Central memory CD4-positive, alpha-beta T cell (primary cell): ENCODE measurements at regions not wholly inside any gene's neighbourhood (a gene's known extent, or its start where the extent isn't known, plus 50 kb on each side); places are given as distances from the start of the nearest gene placed in this dataset.
"Not testable (repeated sequence)": the region's sequence is repeated elsewhere in the genome, so short reads cannot be mapped to it uniquely, and the experiment has no call there.

Experiments
- DNase-seq: peaks from one replicate; pipeline ENCODE4 v3.0.0; 2022

DNA sequence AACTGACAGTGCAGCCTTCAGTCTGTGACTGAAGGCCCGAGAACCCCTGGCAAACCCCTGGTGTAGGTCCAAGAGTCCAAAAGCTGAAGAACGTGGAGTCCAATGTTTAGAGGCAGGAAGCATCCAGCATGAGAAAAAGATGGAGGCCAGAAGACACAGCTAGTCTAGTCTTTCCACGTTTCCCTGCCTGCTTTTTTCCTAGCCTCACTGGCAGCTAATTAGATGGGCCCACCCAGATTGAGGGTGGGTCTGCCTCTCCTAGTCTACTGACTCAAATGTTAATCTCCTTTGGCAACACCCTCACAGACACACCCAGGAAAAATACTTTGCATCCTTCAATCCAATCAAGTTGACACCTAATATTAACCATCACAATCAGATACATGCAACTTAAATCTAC, 87.8 kb downstream of the TENT5D start:
- not testable (repeated sequence) for DNase-seq

DNA sequence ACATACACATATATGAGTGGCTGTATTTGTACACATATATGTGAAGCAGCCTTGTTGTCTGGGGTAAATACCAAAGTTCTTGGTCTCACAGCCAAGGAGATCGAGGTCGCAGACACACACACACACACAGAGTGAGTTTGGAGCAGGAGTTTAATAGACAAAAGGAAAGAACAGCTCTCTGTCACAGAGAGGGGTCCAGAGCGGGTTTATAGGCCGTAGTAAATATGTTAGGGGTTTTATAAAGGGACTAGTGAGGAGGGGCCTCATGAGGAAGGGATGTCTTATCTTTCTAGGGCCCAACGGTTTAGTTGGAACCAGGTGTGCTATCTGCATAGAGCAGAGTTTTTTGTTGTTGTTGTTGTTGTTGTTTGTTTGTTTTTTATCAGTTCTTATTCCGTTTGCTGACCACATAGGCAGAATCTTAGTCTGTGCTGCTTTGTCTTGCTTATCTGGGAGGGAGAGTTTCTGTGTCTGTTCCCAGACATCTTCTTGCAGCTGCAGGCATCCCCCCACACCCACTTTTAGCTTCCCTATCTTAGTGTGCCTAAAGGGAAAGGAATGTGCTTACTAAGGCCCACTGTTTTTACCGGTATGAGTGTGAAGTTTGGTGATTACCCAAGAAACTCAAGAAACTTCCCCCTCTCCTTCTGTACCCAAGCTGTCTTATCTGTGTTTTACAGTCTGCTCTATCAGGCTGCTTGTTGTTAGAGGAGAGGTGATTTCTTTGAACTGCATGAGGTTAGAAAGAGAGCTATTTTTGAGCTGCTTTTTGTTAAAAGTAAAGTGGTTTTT, 91.9 kb downstream of the TENT5D start:
- DNase-seq: no peak

DNA sequence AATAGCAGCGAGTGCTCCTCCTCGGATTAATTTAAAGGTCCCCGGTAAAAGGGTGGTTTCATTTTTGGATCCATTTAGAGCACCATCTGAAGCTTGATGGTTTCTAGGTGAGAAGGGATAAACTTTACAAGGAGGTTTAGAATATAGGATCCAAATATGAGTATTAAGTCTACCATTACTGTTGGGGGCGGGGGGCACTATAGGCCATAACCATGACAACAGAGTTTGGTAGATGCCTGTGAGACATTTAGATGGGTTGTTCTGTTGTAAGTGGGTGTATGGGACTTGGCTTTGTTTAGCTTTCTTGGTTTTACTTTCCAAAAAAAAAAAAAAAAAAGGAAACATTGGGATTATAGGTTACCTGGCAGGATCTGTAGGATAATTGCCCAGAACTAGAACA, 92.7 kb downstream of the TENT5D start:
- DNase-seq: no peak

DNA sequence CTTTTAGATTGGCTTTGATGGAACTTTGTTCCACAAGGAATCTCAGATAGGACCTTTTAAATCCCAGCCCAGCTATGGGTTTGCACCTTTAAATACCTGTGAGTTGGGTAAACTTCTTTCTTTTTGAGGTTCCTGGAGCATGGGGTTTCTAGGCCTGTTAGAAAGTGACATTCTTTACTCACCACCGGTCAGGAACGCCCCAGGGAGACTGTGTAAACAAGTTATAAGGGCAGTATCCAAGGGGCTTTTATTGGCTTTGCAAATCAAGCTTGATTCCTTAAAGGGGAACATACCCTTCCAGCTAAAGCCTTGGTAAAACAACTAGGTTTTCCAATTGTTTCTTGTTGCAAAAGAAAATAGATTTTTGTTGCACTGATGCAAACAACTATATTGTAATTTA, 93.4 kb downstream of the TENT5D start:
- no peak for DNase-seq

DNA sequence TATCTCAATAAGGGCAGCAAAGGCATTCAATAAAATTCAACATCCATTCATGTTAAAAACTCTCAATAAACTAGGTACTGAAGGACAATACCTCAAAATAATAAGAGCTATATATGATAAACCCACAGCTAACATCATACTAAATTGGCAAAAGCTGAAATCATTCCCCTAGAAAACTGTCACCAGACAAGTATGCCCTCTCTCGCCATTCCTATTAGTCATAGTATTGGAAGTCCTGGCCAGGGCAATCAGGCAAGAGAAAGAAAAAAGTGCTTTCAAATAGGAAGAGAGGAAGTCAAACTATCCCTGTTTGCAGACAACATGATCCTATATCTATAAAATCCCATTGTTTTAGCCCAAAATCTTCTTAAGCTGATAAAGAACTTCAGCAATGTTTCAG, 116.8 kb downstream of the TENT5D start:
- no peak for DNase-seq

DNA sequence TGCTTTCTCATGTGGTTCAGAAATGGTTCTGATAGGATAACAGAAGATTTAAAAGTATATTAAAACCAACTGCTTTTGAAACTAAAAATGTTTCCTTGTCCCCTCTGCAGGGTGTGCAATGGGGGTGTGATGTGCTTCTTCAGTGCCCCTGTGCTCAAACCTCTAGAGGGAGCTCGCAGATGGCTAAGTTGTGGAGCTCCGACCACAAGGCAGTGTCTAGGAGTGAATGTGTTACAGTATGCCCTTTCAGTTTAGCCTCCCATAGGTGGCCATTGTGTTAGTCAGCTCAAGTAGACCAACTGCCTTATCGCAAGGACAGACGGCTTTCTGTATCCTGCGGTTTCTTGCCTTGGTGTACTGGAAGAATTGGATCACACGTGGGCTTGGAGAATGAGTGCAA, 130.5 kb downstream of the TENT5D start:
- no peak for DNase-seq

DNA sequence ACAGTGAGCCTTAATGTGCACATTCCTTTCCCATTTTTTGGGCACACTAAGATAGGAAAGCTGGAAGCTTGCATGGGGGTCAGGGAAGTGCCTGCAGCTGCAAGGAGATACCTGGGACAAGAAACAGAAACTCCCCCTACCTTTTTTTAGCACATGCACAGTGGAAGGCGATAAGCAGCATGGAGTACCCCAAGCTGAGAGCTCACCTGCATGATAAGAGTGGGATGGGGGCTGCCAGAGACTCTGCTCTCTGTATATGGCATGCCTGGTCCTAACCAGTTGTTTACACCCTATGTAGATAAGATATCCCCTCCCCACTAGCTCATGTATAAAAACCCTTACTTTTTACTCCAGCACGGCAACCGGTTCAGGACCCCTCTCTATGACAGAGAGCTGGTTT, 135.9 kb downstream of the TENT5D start:
- no peak for DNase-seq

DNA sequence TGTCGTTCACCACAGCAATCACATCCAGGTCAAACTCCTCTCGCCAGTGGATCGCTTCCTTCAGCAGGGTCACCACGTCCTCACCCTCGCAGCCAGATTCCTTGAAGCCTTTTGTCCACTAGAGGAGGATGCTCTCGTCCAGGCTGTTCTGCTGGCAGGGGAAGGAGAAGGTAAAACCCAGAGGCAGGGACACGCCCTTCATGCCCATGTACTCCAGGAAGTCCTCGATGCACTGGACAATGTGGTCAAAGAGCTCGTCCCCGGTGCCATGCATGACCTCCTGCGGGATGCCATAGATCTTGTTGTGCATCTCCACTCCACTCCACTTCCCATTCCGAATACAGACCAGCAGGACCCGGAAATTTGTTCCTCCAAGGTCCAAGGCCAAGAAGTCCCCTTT, 152.4 kb downstream of the TENT5D start:
- DNase-seq: no peak

DNA sequence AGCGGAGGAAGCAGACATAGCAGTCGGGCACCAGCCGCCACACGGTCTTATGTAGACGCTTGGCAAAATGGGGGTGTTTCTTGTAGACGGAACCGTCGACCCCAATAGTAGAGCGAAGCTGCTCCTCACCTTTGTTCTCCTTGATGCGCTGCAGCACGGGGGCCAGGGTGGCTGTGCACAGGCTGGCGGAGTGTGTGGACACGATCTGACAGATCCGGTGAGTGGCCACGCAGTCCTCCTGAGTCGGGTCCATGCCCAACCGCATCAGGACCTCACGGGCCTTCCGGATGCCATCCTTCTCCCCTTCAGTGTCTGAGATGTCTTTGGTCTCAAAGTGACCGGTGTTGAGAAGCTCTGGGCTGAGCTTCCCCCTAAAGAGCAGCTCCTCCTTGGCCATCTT, 153.0 kb downstream of the TENT5D start:
- DNase-seq: no peak

DNA sequence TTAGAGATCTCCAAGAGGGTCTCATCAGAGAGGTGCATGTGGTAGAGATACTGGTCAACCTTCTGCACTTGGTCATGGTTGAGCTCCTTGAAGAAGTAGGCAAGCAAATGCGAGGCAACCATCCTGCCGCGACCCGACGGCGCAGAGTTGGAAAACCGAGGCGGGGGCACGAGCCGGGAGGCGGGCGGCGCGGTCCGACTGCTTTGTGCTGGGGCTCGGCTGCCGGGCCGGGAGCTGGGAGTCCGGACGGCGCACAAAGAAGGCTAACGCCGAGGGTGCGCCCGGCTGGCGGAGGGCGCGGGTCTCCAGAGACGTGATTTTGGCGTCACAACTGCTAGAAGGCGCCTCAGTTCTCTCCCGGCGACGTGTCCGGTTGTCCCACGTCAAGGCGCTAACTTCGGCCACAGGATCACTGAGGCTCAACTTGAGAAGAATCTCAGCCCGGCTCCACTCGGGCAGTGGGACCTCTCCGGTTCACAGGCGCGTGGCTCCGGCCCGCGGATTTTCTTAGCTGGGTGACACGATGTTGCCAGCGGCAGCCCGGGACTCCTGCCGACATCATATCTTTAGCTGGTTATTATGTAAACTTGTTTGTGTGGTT, 154.3 kb downstream of the TENT5D start:
- not testable (repeated sequence) for DNase-seq

DNA sequence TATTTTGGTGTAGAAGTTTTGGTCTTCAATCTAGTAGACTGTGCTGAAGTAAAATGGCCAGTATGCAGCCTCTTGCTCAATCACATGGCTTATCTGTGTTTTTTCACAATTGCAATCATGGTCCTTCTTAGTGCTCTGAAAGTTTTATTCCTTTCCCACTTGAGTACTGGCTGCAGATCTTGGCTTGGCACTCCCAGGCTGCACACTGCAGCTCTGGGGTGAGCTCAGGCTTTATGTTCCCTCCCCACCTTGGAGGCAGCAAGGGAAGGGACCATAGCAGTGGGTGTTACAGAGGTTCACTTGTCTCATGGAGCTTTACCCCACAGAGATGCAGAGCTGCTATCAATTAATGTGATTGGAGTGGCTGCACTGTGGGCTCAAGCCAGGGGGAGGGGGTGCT, 156.0 kb downstream of the TENT5D start:
- DNase-seq: no peak

DNA sequence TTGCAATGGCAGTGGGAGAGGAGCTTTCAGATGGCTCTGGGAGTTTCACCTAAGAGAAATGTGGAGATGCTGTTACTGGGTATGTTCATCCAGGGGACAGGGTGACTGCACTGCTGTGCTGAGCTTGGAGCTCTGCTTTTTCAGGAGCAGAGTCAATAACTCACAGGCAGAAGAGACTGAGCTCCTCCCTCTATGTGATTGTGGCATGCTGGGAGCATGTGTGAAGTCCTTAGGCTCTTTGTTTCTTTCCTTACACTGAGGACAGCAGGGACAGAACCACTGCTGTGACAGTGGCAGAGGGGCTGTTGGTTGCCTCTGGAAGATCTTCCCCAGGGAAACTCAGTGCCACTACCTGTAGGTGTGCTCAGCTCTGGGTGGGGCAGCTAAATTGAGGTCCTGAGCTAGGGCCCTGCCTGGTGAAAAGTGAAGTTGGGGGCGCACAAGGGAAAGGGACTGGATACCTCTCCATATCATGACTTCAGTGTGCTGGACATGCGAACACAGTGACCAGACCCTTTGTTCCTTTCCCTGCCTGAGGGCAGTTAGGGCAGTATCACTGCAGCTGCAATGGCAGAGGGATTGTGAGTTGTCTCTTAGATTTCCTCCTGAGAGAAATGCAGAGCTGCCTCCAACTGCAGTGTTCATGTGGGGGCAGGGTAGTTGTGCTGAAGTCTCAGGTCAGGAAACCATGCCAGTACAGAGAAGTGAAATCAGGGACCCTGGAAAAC, 156.7 kb downstream of the TENT5D start:
- no peak for DNase-seq

DNA sequence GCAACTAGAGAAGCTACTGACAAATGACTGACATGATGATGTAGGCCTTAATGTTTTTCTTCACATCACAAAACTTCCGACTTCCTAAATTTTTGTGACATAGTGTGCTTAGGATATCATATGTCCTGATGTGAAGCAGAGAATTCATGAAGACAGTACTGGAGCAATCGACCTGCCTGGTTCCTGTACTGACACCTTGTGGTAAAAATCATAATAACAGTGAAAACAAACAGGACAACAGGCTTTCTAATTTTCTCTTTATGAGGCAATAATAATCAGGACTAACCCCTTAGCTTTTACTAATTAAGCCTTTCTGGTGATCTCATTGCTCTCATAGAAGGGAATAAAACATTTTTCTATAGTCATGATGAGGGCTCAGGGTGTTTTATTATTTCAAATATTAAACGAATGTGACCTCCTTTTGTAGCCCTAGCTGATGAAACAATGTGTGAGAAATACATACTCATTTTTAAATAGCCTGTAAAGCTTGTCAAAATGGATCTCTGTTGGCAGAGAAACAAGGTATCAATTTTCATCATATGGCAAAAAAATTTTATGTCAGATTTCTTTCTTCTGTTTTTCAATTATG, 158.4 kb downstream of the TENT5D start:
- peak; percentile 2 for DNase-seq

DNA sequence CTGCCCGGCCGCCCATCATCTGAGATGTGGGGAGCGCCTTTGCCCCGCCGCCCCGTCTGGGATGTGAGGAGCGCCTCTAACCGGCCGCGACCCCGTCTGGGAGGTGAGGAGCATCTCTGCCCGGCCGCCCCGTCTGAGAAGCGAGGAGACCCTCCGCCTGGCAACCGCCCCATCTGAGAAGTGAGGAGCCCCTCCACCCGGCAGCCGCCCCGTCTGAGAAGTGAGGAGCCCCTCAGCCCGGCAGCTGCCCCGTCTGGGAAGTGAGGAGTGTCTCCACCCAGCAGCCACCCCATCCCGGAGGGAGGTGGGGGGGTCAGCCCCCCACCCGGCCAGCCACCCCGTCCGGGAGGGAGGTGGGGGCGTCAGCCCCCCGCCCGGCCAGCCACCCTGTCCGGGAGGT, 170.7 kb downstream of the TENT5D start:
- not testable (repeated sequence) for DNase-seq

DNA sequence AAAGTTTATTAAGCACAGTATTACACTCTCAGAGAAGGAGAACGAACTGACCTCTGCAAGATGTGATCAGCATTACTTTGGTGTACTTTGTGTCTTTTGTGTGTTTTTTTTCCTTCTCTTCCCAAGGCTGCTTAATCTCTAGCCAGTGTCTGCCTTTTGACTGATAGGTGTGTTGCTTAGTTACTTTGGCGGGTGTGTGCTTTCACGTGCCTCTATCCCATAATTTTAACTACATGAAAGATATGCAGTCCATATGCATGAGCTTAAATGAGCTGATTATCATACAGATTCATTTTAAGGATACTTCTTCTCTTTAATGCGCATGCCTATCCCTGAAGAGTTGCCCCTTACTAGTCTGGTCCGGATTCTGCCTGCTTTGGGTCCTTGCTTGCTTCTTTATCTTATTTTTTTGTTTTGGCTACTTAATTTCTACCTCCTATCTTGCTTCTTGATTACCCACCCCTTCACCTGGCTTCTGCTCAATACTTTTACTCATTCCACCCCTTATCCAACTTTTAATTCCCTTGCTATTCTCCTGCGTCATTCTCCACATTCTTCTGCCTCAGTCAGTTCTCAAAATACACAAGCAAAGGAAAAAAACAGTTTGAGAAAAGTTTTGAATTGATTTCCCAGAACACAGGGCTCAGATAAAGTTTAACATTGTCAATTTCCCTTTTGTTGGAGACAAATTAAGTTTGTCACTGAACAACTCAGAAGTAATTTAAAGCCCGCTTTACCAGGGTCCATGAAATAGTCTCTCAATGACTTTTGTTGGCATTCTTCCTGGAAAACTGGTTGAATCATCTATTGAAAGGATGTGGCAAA, 182.0 kb downstream of the TENT5D start:
- DNase-seq: no peak
